ENCODE measurements at regions not wholly inside any gene's neighbourhood (a gene's known extent, or its start where the extent isn't known, plus 50 kb on each side); places are given as distances from the start of the nearest gene placed in this dataset. TPM values are rescaled to one million over a fixed set of nuclear protein-coding genes. Genes with fewer than 3 reads are reported as not detected.

GRCh38 chr4:133095591-133095990 is 53.5 kb upstream of the PCDH10 start:
- Histone ChIP-seq H3K27me3 (no peaks in the 10 kb centered on the region), H3K9me3 (no peaks in the 10 kb centered on the region), H3K4me3 (no peak overlapping the region), H3K27ac (no peak overlapping the region), H3K36me3 (no peaks in the 10 kb centered on the region), H3K4me1 (no peaks in the 10 kb centered on the region)
- DNase-seq (ENCODE audit: extremely low spot score in 2 of 2), result no peak
- no peak for TF ChIP-seq POLR2A (IDR thresholded peaks at IDR 0.05)
- TF ChIP-seq POLR2AphosphoS5 (IDR thresholded peaks at IDR 0.05; ENCODE audit: insufficient read depth in 1 of 2, low read depth in 1 of 2), result no peak
- no peak for TF ChIP-seq CTCF (IDR thresholded peaks at IDR 0.05)
- intact Hi-C loops (cut with DNase I), result no loop called here

- Histone ChIP-seq H3K4me3 (no peak overlapping the region), H3K9me3 (no peaks in the 10 kb centered on the region), H3K27me3 (no peaks in the 10 kb centered on the region), H3K27ac (no peak overlapping the region), H3K4me1 (no peaks in the 10 kb centered on the region), H3K36me3 (no peaks in the 10 kb centered on the region)
- no peak for TF ChIP-seq POLR2A (IDR thresholded peaks at IDR 0.05)
- TF ChIP-seq POLR2AphosphoS5 (IDR thresholded peaks at IDR 0.05; ENCODE audit: insufficient read depth in 1 of 2, low read depth in 1 of 2), result no peak
- no peak for TF ChIP-seq CTCF (IDR thresholded peaks at IDR 0.05)
- DNase-seq (ENCODE audit: extremely low spot score in 2 of 2), result no peak
- intact Hi-C loops (cut with DNase I), result no loop called here
These were observed 52.1 kb upstream of the PCDH10 start for GRCh38 chr4:133096972-133097371.

Small RNA genes lying in the stretch of these regions (small RNA-seq; reads per million reads assigned to genes)
- gene AC096711.1, result not detected
